ENCODE measurements at regions not wholly inside any gene's neighbourhood (a gene's known extent, or its start where the extent isn't known, plus 50 kb on each side); places are given as distances from the start of the nearest gene placed in this dataset.

- no peaks in the 10 kb centered on the region for H3K4me1 ChIP-seq (ENCODE audit: insufficient read depth, low read length, poor library complexity, severe bottlenecking)
- no TSS peak for BruUV-seq (replicated peaks)
- no peak overlapping the region for H3K4me3 ChIP-seq (ENCODE audit: low read depth, low read length, poor library complexity, severe bottlenecking)
- H2AFZ ChIP-seq (ENCODE audit: low read length), result no peak overlapping the region
- no peak for DNase-seq (ENCODE audit: low spot score)
- CTCF ChIA-PET (ENCODE audit: unreplicated experiment), result no interaction called here
- no peak overlapping the region for H3K4me2 ChIP-seq (ENCODE audit: low read length)
- H3K36me3 ChIP-seq (ENCODE audit: insufficient read depth, low read length), result no peaks in the 10 kb centered on the region
- POLR2A ChIA-PET, result interaction anchor here (0.6 kb wide), 1 partner anchor 69 kb away, joined by 3 read pairs; no protein-coding TSS in a partner anchor
- H3K27ac ChIP-seq (ENCODE audit: low read depth, low read length, poor library complexity, severe bottlenecking), result no peak overlapping the region
- TF ChIP-seq CTCF (conservative IDR thresholded peaks at IDR 0.05; ENCODE audit: low read length), result no peak
- no peak for TF ChIP-seq EZH2phosphoT487 (IDR thresholded peaks at IDR 0.05; ENCODE audit: borderline replicate concordance, low read depth, low read length)
- no peaks in the 10 kb centered on the region for H3K79me2 ChIP-seq (ENCODE audit: insufficient read depth, low read depth, low read length)
- H3K9me2 ChIP-seq (ENCODE audit: insufficient read depth, low read length), result no peaks in the 10 kb centered on the region
- no peaks in the 10 kb centered on the region for H3K9me3 ChIP-seq (ENCODE audit: low read length)
- intact Hi-C loops (cut with micrococcal nuclease; ENCODE audit: unreplicated experiment), result no loop called here
- no peaks in the 10 kb centered on the region for H4K20me1 ChIP-seq (ENCODE audit: insufficient read depth, low read length)
Observed at GRCh38 chr5:54738118-54738972, 220.8 kb downstream of the SNX18 start.

- DNase-seq (ENCODE audit: low spot score), result no peak
- no peak overlapping the region for H3K4me2 ChIP-seq (ENCODE audit: low read length)
- no peaks in the 10 kb centered on the region for H3K79me2 ChIP-seq (ENCODE audit: insufficient read depth, low read depth, low read length)
- H2AFZ ChIP-seq (ENCODE audit: low read length), result no peak overlapping the region
- H3K36me3 ChIP-seq (ENCODE audit: insufficient read depth, low read length), result no peaks in the 10 kb centered on the region
- H3K27ac ChIP-seq (ENCODE audit: low read depth, low read length, poor library complexity, severe bottlenecking), result no peak overlapping the region
- no peaks in the 10 kb centered on the region for H3K4me1 ChIP-seq (ENCODE audit: insufficient read depth, low read length, poor library complexity, severe bottlenecking)
- BruUV-seq (replicated peaks), result no TSS peak
- ChIA-PET CTCF (ENCODE audit: unreplicated experiment) (no interaction called here), POLR2A (no interaction called here)
- no peaks in the 10 kb centered on the region for H4K20me1 ChIP-seq (ENCODE audit: insufficient read depth, low read length)
- no peak for TF ChIP-seq CTCF (conservative IDR thresholded peaks at IDR 0.05; ENCODE audit: low read length)
- no peaks in the 10 kb centered on the region for H3K9me2 ChIP-seq (ENCODE audit: insufficient read depth, low read length)
- intact Hi-C loops (cut with micrococcal nuclease; ENCODE audit: unreplicated experiment), result no loop called here
- no peaks in the 10 kb centered on the region for H3K9me3 ChIP-seq (ENCODE audit: low read length)
- no peak overlapping the region for H3K4me3 ChIP-seq (ENCODE audit: low read depth, low read length, poor library complexity, severe bottlenecking)
Observed at GRCh38 chr5:54736003-54736797, 218.6 kb downstream of the SNX18 start.
